Tibial nerve (tissue), 4 donors: ENCODE measurements at regions not wholly inside any gene's neighbourhood (a gene's known extent, or its start where the extent isn't known, plus 50 kb on each side); places are given as distances from the start of the nearest gene placed in this dataset.

ENCODE experiments used
- DNase-seq, 2 donors: peaks; one replicate each; pipeline ENCODE4 v3.0.0-alpha.2; 2019; ENCODE audit warnings: low spot score in 2 of 2
- H3K27ac ChIP-seq, 4 donors: fragments of 200-600 bp; sonication (generic) in 3 of 4; one replicate each; pipeline ENCODE4 v1.5.1; 2017 to 2019; ENCODE audit warnings: mild to moderate bottlenecking in 1 of 4
- H3K27me3 ChIP-seq, 2 donors: fragments of 200-600 bp; sonication (generic) in 1 of 2; one replicate each; pipeline versions ENCODE4 v1.5.1 to v1.6.0; 2017 to 2019
- H3K36me3 ChIP-seq, 3 donors: fragments of 200-600 bp; sonication (generic); one replicate each; pipeline ENCODE4 v1.5.1; 2018 to 2019
- H3K4me1 ChIP-seq, 4 donors: fragments of 200-600 bp; sonication (generic) in 3 of 4; one replicate each; pipeline ENCODE4 v1.5.1; 2017 to 2019
- H3K4me3 ChIP-seq, 4 donors: fragments of 200-600 bp; sonication (generic) in 3 of 4; one replicate each; pipeline ENCODE4 v1.5.1; 2017 to 2019; ENCODE audit warnings: mild to moderate bottlenecking in 1 of 4, moderate library complexity in 1 of 4
- H3K9me3 ChIP-seq, 4 donors: fragments of 200-600 bp; sonication (generic) in 3 of 4; one replicate each; pipeline ENCODE4 v1.5.1; 2017 to 2019
- EP300 ChIP-seq, 2 donors: sonication (generic); formaldehyde crosslinking; IDR thresholded peaks; one replicate each; pipeline ENCODE4 v1.6.1; 2017; ENCODE audit warnings: antibody characterized with exemption in 2 of 2, mild to moderate bottlenecking in 1 of 2
- POLR2A ChIP-seq, 2 donors: fragments of 450-650 bp; IDR thresholded peaks; one replicate each; pipeline ENCODE4 v1.6.1; 2017; ENCODE audit warnings: antibody characterized with exemption in 2 of 2, mild to moderate bottlenecking in 2 of 2, moderate library complexity in 2 of 2
- WGBS, 2 donors: methylation state at CpG; one replicate each; pipeline ENCODE4 v1.1.5; 2018; 5-methylcytosine and 5-hydroxymethylcytosine counted together
- TF ChIP-seq, protein P1 (sequence below), 5 experiments: fragments of 200-600 bp in 3 of 5; fragments of 450-650 bp in 2 of 5; sonication (generic) in 3 of 5; IDR thresholded peaks; one replicate each; pipeline ENCODE4 v1.5.1; 2016 to 2019; ENCODE audit warnings: antibody characterized with exemption in 5 of 5, mild to moderate bottlenecking in 3 of 5, moderate library complexity in 2 of 5

DNA sequence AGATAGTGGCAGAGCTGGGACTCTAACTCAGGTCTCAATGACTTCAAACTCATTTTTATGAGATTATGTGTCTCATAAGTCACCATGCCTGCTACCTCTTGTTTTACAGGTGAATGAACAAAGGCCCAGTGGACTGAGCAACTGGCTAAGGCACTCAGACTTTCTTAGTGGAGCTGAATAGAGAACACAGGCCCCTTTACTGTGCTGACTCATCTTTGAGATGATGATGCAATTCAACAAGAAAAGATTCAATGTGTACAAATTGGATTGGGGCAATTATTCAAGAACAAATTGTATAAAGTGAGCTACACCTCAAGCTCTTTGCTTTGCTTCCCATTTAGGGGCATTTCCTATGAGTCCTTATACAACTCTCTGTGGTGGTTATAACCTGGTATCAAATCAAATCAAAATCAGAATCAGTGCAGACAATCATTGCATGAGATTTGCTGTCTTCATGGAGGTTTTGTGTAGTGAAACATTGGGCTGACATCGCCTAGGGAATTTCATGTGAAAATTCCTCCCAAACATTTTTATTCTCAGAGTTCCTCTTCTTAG lies 84.3 kb upstream of the PPP2R2B start:
- whole genome bisulfite sequencing, 2 donors: 76 to 79% methylated on average over 1 of the region's 1 CpG
- peak overlapping the region in 2 of 4 donors; percentile 16 to 57 for H3K27ac ChIP-seq
- DNase-seq: no peak
- no peaks in the 10 kb centered on the region for H3K27me3 ChIP-seq
- no peaks in the 10 kb centered on the region for H3K36me3 ChIP-seq
- H3K4me3 ChIP-seq: no peak overlapping the region
- no peaks in the 10 kb centered on the region for H3K9me3 ChIP-seq
- H3K4me1 ChIP-seq: peaks cover 0 to 24% (median 8%) of the 10 kb centered on the region in 4 donors
- TF ChIP-seq EP300 (IDR thresholded peaks at IDR 0.05): no peak

DNA sequence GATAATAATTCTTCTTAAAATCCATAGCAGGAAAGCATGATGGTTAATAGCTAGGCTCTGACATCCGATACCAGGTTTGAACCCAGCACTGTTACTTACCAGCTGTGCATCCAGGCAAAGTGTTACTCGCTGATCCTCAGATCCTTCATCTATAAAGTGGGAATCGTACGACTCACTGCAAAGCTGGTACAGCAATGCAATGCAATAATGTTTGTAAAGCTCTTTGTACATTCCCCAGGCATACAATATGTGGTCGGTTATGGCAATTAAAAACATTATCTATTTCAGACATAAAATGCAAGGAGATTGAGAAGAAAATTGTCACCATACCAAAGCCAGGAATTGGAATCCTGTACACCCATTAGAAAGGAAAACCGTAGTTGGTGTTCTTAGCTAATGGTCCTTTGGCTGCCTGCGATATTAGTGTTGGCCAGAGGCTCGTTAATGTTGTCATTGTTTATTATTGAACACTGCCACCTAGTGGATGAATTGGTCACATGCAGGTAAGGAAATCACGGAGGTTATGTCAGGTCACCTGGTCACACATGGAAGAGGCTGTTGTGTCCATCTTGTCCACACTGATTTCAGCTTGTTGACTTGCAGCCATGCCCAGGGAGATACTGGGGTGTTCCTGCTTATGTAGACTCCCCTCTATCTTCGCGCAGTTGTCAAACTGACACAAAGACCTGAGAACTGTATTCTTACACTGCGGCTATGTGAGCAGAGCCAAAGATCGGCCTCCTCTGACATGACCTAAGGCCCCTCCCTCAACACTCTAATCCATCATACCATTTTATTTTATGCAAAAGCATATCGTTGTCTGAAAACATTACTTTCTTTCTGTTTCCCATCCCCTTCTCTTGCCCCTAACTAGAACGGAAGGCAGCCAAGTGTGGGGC lies 87.5 kb upstream of the PPP2R2B start:
- no peaks in the 10 kb centered on the region for H3K27me3 ChIP-seq
- no peaks in the 10 kb centered on the region for H3K36me3 ChIP-seq
- WGBS, 2 donors: 33 to 37% methylated on average over 15 of the region's 15 CpGs
- H3K27ac ChIP-seq: peak overlapping the region in 2 of 4 donors; percentile 26 to 38
- no peak overlapping the region for H3K4me3 ChIP-seq
- no peaks in the 10 kb centered on the region for H3K9me3 ChIP-seq
- DNase-seq: peak; percentile 43 to 96
- peaks cover 0 to 27% (median 8%) of the 10 kb centered on the region in 4 donors for H3K4me1 ChIP-seq
- TF ChIP-seq EP300 (IDR thresholded peaks at IDR 0.05) (peak in 1 of 2 donors; percentile 9), POLR2A (IDR thresholded peaks at IDR 0.05) (no peak)
- TF ChIP-seq, protein P1, sequence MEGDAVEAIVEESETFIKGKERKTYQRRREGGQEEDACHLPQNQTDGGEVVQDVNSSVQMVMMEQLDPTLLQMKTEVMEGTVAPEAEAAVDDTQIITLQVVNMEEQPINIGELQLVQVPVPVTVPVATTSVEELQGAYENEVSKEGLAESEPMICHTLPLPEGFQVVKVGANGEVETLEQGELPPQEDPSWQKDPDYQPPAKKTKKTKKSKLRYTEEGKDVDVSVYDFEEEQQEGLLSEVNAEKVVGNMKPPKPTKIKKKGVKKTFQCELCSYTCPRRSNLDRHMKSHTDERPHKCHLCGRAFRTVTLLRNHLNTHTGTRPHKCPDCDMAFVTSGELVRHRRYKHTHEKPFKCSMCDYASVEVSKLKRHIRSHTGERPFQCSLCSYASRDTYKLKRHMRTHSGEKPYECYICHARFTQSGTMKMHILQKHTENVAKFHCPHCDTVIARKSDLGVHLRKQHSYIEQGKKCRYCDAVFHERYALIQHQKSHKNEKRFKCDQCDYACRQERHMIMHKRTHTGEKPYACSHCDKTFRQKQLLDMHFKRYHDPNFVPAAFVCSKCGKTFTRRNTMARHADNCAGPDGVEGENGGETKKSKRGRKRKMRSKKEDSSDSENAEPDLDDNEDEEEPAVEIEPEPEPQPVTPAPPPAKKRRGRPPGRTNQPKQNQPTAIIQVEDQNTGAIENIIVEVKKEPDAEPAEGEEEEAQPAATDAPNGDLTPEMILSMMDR (IDR thresholded peaks at IDR 0.05): peak; percentile 74 to 92 (median 80)

DNA sequence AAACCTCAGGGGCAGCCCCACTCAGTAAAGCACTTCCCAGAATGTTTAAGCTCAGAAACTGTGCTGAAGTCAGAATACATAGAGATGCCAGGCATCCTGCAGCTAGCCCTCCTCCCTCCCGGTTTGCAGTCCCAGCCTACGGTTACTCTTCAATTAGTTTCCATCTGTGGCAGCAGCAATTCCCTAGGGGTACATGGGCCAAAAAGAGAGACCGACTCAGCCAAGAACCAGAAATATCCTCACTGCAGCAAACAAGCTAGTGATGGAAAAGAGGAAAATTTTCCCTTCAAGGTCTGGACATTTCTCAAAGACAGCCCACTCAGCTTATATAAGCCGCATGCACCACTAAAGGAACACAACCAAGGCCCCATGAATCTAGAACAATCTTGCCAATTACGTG lies 89.1 kb upstream of the PPP2R2B start:
- Histone ChIP-seq H3K27ac (peak overlapping the region in 2 of 4 donors; percentile 30 to 38), H3K36me3 (no peaks in the 10 kb centered on the region), H3K9me3 (no peaks in the 10 kb centered on the region), H3K27me3 (no peaks in the 10 kb centered on the region), H3K4me1 (peaks cover 0 to 27% (median 8%) of the 10 kb centered on the region in 4 donors), H3K4me3 (no peak overlapping the region)
- 21 to 37% methylated on average over 5 of the region's 5 CpGs for WGBS, 2 donors
- TF ChIP-seq POLR2A (IDR thresholded peaks at IDR 0.05) (no peak), EP300 (IDR thresholded peaks at IDR 0.05) (no peak)
- TF ChIP-seq, protein P1 (IDR thresholded peaks at IDR 0.05): no peak
- DNase-seq: no peak

DNA sequence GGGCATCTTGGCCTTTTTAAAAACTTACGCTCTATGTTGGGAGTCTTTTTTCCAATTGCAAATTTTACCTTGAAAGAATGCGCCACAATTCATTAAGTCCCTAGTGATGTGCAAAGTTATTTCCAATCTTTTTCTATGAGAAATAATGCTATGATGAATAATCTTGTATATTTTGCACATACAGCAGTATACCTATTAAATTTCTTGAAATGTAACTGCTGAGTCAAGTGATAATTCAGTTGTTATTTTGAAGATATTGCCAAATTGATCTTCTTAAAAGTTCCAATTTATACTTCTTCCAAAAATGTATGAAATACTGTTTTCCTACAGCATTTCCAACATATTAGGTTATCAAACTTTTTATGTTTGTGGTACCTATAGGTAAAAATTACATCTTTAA lies 92.8 kb upstream of the PPP2R2B start:
- H3K9me3 ChIP-seq: no peaks in the 10 kb centered on the region
- no peak overlapping the region for H3K4me3 ChIP-seq
- H3K4me1 ChIP-seq: peaks cover 0 to 8% (median 0%) of the 10 kb centered on the region in 4 donors
- TF ChIP-seq EP300 (IDR thresholded peaks at IDR 0.05) (no peak), POLR2A (IDR thresholded peaks at IDR 0.05) (no peak)
- TF ChIP-seq, protein P1 (IDR thresholded peaks at IDR 0.05): no peak
- H3K27me3 ChIP-seq: no peaks in the 10 kb centered on the region
- no peaks in the 10 kb centered on the region for H3K36me3 ChIP-seq
- no peak for DNase-seq
- 96 to 99% methylated on average over 2 of the region's 2 CpGs for WGBS, 2 donors
- no peak overlapping the region for H3K27ac ChIP-seq

DNA sequence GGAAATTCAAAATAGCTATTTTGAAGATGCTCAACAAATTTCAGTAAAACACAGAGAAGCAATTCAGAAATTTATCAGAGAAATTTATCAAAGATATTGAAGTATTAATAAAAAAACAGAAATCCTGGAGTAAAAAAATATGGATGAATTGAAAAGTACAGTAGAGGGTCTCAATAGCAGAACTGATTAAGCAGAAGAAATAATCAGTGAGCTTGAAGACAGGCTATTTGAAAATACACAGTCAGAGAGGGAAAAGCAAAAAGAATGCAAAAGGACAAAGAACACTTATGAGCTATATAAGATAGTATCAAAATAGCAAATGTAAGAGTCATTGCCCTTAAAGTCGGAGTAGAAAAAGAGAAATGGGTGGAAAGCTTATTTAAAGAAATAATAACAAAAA lies 107.9 kb upstream of the PPP2R2B start:
- DNase-seq: no peak
- no peaks in the 10 kb centered on the region for H3K4me1 ChIP-seq
- no peak overlapping the region for H3K27ac ChIP-seq
- H3K27me3 ChIP-seq: no peaks in the 10 kb centered on the region
- 74 to 87% methylated on average over 1 of the region's 1 CpG for WGBS, 2 donors
- peaks cover 0 to 54% (median 13%) of the 10 kb centered on the region in 4 donors for H3K9me3 ChIP-seq
- no peak overlapping the region for H3K4me3 ChIP-seq
- H3K36me3 ChIP-seq: no peaks in the 10 kb centered on the region
- TF ChIP-seq EP300 (IDR thresholded peaks at IDR 0.05): no peak
- no peak for TF ChIP-seq POLR2A (IDR thresholded peaks at IDR 0.05)
- TF ChIP-seq, protein P1 (IDR thresholded peaks at IDR 0.05): no peak
